NCI-H460 (cell line): ENCODE measurements at regions not wholly inside any gene's neighbourhood (a gene's known extent, or its start where the extent isn't known, plus 50 kb on each side); places are given as distances from the start of the nearest gene placed in this dataset.
"Not testable (repeated sequence)": the region's sequence is repeated elsewhere in the genome, so short reads cannot be mapped to it uniquely, and the experiment has no call there.

ENCODE experiments used
- DNase-seq: peaks from one replicate; pipeline ENCODE4 v3.0.0-alpha.2; 2016; ENCODE audit warnings: low read depth; ENCODE audit errors: extremely low read depth

DNA sequence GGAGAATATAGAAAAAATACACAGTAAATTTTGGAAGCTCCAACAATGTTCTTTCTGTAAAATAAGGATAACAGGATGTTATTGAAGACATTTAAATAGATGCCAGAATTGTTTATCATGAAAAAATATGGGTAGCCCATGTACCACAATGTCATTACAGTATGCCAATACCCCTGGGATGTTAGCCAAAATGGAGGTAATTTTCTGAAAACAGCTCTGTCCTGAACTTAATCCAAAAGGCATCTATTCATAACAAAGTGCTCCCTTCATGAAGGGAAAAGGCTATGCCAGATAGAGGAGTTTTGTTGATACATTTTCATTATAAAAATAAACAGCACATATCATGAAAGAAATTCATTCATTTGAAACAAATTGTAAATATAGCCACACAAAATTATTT, 1902.6 kb upstream of the AGA start:
- no peak for DNase-seq

- no peak for DNase-seq
These were observed 1910.0 kb upstream of the AGA start for GRCh38 chr4:179352221-179352620.

GRCh38 chr4:179353786-179354185, 1911.5 kb upstream of the AGA start:
- DNase-seq: no peak

- no peak for DNase-seq
These were observed 1919.8 kb upstream of the AGA start for GRCh38 chr4:179361978-179362486.

GRCh38 chr4:179365932-179366331, 1923.7 kb upstream of the AGA start:
- not testable (repeated sequence) for DNase-seq

- DNase-seq: no peak
These were observed 1930.0 kb upstream of the AGA start for GRCh38 chr4:179372242-179372641.

DNA sequence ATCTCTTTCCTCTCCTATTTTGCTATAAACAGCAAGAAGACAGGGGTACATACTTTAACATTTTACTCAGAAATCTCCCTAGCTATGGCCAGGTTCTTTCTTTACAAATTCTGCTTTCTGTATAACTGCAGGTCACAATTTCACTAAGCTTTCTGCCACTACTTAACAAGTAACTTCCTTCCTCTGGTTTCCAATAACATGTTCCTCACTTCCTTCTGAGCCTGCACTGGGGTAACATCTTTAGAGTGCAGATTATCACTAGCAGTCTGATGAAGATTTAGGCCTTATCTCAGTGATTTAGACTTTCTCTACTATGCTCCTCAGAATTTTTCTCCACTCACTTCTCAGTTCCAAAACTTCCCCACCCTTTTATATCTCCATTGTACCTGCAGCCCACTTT, 1930.5 kb upstream of the AGA start:
- DNase-seq: no peak

GRCh38 chr4:179378847-179379246, 1936.6 kb upstream of the AGA start:
- DNase-seq: not testable (repeated sequence)

- DNase-seq: no peak
These were observed 1950.5 kb upstream of the AGA start for GRCh38 chr4:179392787-179393186.

DNA sequence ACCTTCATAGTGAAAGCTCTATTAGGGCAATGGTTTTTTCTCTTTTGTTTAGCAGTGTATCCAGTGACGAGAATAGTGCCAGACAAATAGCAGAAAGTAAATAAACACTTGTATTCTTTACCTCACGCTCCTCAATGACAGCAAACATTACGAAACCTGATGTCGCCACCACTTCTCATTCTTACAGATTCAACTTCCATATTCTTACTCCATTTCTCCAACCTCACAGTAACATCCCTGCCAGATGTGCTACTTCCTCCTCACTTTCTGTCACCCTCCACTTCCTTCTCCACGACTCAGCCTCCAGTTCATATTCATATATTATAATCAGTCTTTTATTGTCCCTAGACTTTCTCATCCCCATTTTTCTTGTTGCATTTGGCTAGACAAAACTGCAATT, 1956.2 kb upstream of the AGA start:
- DNase-seq: no peak

- DNase-seq: no peak
These were observed 1957.0 kb upstream of the AGA start for GRCh38 chr4:179399054-179399782.

- DNase-seq: peak; percentile 25
These were observed 1973.0 kb upstream of the AGA start for GRCh38 chr4:179415037-179415846.

- DNase-seq: no peak
These were observed 1973.6 kb upstream of the AGA start for GRCh38 chr4:179415847-179416223.

DNA sequence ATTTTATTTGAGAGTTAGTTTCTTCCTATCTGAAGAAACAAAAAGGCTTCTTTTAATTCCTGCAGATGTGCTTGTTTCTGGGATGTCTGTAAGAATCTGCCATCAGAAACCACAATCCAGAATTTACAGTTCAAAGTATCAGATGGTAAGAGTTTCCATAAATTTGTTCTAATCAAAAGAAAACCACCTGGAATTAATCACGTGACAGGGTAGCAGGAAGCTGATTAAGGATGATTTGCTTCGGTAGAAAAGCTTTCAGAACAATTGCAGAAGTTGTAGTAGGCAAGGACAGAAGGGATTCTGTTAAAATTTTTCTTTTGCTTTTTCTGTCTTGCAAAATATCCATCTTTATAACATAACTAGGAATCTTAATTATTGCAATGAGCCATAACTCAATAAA, 1975.1 kb upstream of the AGA start:
- no peak for DNase-seq

DNA sequence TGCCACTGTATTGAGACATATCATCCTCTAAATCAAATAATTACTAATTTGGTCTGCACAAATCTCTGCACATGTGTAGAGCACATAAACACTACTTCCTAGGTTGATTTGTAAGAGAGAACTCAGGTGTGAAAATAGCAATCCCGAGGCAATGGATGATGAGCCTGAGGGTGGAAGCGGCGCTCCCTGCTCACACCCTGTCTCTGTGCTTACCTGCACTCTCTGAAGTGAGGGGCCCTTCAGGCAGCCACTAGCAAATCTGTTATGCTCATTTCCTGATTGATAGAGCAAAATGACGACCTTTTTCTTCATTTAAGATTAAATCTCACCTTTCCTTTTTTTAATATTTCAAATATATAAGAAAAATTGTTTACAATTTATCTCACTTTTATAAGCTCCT, 1995.7 kb upstream of the AGA start:
- DNase-seq: no peak

GRCh38 chr4:179441596-179441995, 1999.4 kb upstream of the AGA start:
- DNase-seq: no peak

GRCh38 chr4:179447308-179447707, 2005.1 kb upstream of the AGA start:
- no peak for DNase-seq

GRCh38 chr4:179465131-179465797, 2023.0 kb upstream of the AGA start:
- peak; percentile 9 for DNase-seq

GRCh38 chr4:179467878-179468277, 2025.6 kb upstream of the AGA start:
- DNase-seq: no peak

- no peak for DNase-seq
These were observed 2029.9 kb upstream of the AGA start for GRCh38 chr4:179472164-179472563.

GRCh38 chr4:179478608-179479007, 2036.4 kb upstream of the AGA start:
- no peak for DNase-seq
